ENCODE measurements at regions not wholly inside any gene's neighbourhood (a gene's known extent, or its start where the extent isn't known, plus 50 kb on each side); places are given as distances from the start of the nearest gene placed in this dataset.
"Not testable (repeated sequence)": the region's sequence is repeated elsewhere in the genome, so short reads cannot be mapped to it uniquely, and the experiment has no call there.

GRCh38 chrX:555725-556666 is 74.6 kb upstream of the SHOX start:
- ChIA-PET POLR2A (no interaction called here), CTCF (no interaction called here)
- Histone ChIP-seq H3K4me3 (ENCODE audit: low read depth in 2 of 2, low read length in 1 of 2) (no peak overlapping the region), H3K79me2 (ENCODE audit: insufficient read depth) (no peaks in the 10 kb centered on the region), H3K9ac (no peak overlapping the region), H3F3A (replicated peaks; ENCODE audit: insufficient read depth) (no peaks in the 10 kb centered on the region), H3K4me1 (ENCODE audit: control insufficient read depth in 1 of 2, insufficient read depth in 2 of 2, low read depth in 1 of 2, low read length in 1 of 2) (no peaks in the 10 kb centered on the region), H2AFZ (ENCODE audit: low read depth) (no peak overlapping the region), H3K4me2 (no peak overlapping the region), H3K27ac (ENCODE audit: low read depth in 2 of 2, low read length in 1 of 2) (no peak overlapping the region), H3K27me3 (ENCODE audit: insufficient read depth) (no peaks in the 10 kb centered on the region), H4K20me1 (ENCODE audit: insufficient read depth) (no peaks in the 10 kb centered on the region), H3K9me2 (no peaks in the 10 kb centered on the region), H3K36me3 (replicated peaks in 1 of 2; ENCODE audit: control insufficient read depth in 1 of 2, insufficient read depth in 2 of 2, low read length in 1 of 2) (no peaks in the 10 kb centered on the region), H3K9me3 (no peaks in the 10 kb centered on the region)
- TF ChIP-seq POLR2AphosphoS5 (IDR thresholded peaks at IDR 0.05; ENCODE audit: low read depth, low read length) (no peak), JUND (IDR thresholded peaks at IDR 0.05) (no peak), YY1 (IDR thresholded peaks at IDR 0.05; ENCODE audit: low read depth) (no peak), FOXM1 (IDR thresholded peaks at IDR 0.05; ENCODE audit: low read depth) (no peak), MEF2A (IDR thresholded peaks at IDR 0.05; ENCODE audit: borderline replicate concordance, low read depth) (no peak), IRF3 (IDR thresholded peaks at IDR 0.05; ENCODE audit: low read depth, low read length) (no peak), TEAD4 (IDR thresholded peaks at IDR 0.05; ENCODE audit: borderline replicate concordance, insufficient read depth) (no peak), SIN3A (IDR thresholded peaks at IDR 0.05; ENCODE audit: borderline replicate concordance, low read depth, low read length) (no peak), NRF1 (IDR thresholded peaks at IDR 0.05; ENCODE audit: low read depth, low read length) (no peak), RCOR1 (IDR thresholded peaks at IDR 0.05; ENCODE audit: low read length) (no peak), USF2 (IDR thresholded peaks at IDR 0.05; ENCODE audit: borderline replicate concordance, low read depth, low read length) (no peak), EP300 (IDR thresholded peaks at IDR 0.05; ENCODE audit: borderline replicate concordance in 1 of 2, low read depth in 1 of 2, low read length in 1 of 2) (no peak), SMC3 (IDR thresholded peaks at IDR 0.05; ENCODE audit: low read depth, low read length) (no peak)
- TF ChIP-seq, protein P1, sequence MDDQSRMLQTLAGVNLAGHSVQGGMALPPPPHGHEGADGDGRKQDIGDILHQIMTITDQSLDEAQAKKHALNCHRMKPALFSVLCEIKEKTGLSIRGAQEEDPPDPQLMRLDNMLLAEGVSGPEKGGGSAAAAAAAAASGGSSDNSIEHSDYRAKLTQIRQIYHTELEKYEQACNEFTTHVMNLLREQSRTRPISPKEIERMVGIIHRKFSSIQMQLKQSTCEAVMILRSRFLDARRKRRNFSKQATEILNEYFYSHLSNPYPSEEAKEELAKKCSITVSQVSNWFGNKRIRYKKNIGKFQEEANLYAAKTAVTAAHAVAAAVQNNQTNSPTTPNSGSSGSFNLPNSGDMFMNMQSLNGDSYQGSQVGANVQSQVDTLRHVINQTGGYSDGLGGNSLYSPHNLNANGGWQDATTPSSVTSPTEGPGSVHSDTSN (IDR thresholded peaks at IDR 0.05): no peak
- TF ChIP-seq, protein P2, sequence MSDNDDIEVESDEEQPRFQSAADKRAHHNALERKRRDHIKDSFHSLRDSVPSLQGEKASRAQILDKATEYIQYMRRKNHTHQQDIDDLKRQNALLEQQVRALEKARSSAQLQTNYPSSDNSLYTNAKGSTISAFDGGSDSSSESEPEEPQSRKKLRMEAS (IDR thresholded peaks at IDR 0.05; ENCODE audit: low read depth): no peak
- TF ChIP-seq, protein P3, sequence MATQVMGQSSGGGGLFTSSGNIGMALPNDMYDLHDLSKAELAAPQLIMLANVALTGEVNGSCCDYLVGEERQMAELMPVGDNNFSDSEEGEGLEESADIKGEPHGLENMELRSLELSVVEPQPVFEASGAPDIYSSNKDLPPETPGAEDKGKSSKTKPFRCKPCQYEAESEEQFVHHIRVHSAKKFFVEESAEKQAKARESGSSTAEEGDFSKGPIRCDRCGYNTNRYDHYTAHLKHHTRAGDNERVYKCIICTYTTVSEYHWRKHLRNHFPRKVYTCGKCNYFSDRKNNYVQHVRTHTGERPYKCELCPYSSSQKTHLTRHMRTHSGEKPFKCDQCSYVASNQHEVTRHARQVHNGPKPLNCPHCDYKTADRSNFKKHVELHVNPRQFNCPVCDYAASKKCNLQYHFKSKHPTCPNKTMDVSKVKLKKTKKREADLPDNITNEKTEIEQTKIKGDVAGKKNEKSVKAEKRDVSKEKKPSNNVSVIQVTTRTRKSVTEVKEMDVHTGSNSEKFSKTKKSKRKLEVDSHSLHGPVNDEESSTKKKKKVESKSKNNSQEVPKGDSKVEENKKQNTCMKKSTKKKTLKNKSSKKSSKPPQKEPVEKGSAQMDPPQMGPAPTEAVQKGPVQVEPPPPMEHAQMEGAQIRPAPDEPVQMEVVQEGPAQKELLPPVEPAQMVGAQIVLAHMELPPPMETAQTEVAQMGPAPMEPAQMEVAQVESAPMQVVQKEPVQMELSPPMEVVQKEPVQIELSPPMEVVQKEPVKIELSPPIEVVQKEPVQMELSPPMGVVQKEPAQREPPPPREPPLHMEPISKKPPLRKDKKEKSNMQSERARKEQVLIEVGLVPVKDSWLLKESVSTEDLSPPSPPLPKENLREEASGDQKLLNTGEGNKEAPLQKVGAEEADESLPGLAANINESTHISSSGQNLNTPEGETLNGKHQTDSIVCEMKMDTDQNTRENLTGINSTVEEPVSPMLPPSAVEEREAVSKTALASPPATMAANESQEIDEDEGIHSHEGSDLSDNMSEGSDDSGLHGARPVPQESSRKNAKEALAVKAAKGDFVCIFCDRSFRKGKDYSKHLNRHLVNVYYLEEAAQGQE (IDR thresholded peaks at IDR 0.05; ENCODE audit: low read depth, low read length): no peak
- TF ChIP-seq, protein P4, sequence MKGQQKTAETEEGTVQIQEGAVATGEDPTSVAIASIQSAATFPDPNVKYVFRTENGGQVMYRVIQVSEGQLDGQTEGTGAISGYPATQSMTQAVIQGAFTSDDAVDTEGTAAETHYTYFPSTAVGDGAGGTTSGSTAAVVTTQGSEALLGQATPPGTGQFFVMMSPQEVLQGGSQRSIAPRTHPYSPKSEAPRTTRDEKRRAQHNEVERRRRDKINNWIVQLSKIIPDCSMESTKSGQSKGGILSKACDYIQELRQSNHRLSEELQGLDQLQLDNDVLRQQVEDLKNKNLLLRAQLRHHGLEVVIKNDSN (IDR thresholded peaks at IDR 0.05; ENCODE audit: borderline replicate concordance, low read depth): no peak
- DNase-seq: no peak
- WGBS (ENCODE audit: low lambda C conversion rate): 11% methylated on average over 33 of the region's 37 CpGs

DNA sequence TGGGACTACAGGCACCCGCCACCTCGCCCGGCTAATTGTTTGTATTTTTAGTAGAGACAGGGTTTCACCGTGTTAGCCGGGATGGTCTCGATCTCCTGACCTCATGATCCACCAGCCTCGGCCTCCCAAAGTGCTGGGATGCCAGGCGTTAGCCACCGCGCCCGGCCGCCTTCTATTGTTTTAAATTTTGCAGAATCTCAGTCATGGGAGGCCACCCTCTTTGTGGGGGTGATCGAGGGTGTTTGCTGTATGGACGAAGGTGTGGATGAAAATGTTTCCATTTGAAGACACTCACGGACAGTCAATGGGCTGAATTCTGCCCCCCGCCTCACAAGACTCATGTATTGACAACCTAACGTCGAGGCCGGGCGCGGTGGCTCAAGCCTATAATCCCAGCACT is 73.0 kb upstream of the SHOX start:
- H3K79me2 ChIP-seq (ENCODE audit: insufficient read depth); H3K4me2 ChIP-seq; CTCF ChIA-PET; H3F3A ChIP-seq (replicated peaks; ENCODE audit: insufficient read depth); DNase-seq; H3K9me3 ChIP-seq; H4K20me1 ChIP-seq (ENCODE audit: insufficient read depth); H3K4me3 ChIP-seq (ENCODE audit: low read depth in 2 of 2, low read length in 1 of 2); H3K27ac ChIP-seq (ENCODE audit: low read depth in 2 of 2, low read length in 1 of 2); H2AFZ ChIP-seq (ENCODE audit: low read depth); H3K4me1 ChIP-seq (ENCODE audit: control insufficient read depth in 1 of 2, insufficient read depth in 2 of 2, low read depth in 1 of 2, low read length in 1 of 2); H3K9me2 ChIP-seq; H3K27me3 ChIP-seq (ENCODE audit: insufficient read depth); POLR2A ChIA-PET; H3K9ac ChIP-seq; H3K36me3 ChIP-seq (replicated peaks in 1 of 2; ENCODE audit: control insufficient read depth in 1 of 2, insufficient read depth in 2 of 2, low read length in 1 of 2): not testable (repeated sequence)
- 15% methylated on average over 16 of the region's 21 CpGs for WGBS (ENCODE audit: low lambda C conversion rate)
